ENCODE measurements at regions not wholly inside any gene's neighbourhood (a gene's known extent, or its start where the extent isn't known, plus 50 kb on each side); places are given as distances from the start of the nearest gene placed in this dataset.

DNA sequence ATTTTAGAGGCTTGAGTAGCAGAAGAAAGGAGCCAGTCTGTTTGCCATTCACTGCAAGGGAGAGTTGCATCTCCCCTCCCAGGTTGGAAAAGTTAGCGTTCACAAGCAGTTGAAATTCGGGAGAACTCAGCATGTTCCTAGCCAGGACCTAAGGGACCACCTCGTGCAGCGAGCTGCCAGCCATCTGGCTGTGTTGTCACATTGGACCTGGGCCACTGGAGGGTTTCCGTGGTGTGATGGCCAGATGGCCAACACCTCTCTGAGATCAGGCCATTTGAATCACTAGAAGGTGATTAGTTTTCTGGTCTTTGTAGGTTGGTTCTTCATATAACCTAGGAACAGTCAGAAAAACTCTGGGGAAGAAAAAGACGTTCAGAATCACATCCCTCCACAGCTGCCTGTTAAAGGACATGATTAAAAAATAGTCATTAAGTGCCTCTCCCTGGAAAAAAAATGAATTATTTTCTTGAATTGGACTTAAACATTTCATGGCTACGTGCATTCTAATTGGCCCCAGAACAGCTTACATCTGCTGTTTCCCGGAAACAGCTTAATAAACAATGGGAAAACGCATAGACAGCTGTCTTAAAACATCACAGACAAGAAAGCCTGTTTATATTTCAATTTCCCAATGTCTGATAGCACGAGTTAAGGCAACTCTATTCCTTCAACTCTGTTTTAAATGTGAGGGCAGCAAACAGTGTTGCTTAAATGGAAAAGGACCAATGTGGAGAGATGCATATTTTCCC, 303.9 kb downstream of the TENT4A start:
- TF ChIP-seq, protein P1, sequence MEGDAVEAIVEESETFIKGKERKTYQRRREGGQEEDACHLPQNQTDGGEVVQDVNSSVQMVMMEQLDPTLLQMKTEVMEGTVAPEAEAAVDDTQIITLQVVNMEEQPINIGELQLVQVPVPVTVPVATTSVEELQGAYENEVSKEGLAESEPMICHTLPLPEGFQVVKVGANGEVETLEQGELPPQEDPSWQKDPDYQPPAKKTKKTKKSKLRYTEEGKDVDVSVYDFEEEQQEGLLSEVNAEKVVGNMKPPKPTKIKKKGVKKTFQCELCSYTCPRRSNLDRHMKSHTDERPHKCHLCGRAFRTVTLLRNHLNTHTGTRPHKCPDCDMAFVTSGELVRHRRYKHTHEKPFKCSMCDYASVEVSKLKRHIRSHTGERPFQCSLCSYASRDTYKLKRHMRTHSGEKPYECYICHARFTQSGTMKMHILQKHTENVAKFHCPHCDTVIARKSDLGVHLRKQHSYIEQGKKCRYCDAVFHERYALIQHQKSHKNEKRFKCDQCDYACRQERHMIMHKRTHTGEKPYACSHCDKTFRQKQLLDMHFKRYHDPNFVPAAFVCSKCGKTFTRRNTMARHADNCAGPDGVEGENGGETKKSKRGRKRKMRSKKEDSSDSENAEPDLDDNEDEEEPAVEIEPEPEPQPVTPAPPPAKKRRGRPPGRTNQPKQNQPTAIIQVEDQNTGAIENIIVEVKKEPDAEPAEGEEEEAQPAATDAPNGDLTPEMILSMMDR (IDR thresholded peaks at IDR 0.05): no peak
- TF ChIP-seq POLR2A (IDR thresholded peaks at IDR 0.05): no peak

All from upper lobe of left lung (tissue), 4 donors.